ENCODE measurements at regions not wholly inside any gene's neighbourhood (a gene's known extent, or its start where the extent isn't known, plus 50 kb on each side); places are given as distances from the start of the nearest gene placed in this dataset.

- Histone ChIP-seq H3K4me2 (no peak overlapping the region), H3K4me3 (no peak overlapping the region), H3K36me3 (ENCODE audit: low read depth) (no peaks in the 10 kb centered on the region), H3K79me2 (ENCODE audit: low read depth) (no peaks in the 10 kb centered on the region), H3K9me3 (ENCODE audit: insufficient read depth, low read depth) (no peaks in the 10 kb centered on the region), H3K9me2 (ENCODE audit: insufficient read depth) (no peaks in the 10 kb centered on the region), H2AFZ (no peak overlapping the region), H4K20me1 (ENCODE audit: insufficient read depth) (no peaks in the 10 kb centered on the region), H3K27me3 (ENCODE audit: insufficient read depth, low read depth) (no peaks in the 10 kb centered on the region), H3K4me1 (replicated peaks; ENCODE audit: insufficient read depth) (peaks cover 4% of the 10 kb centered on the region), H3F3A (ENCODE audit: insufficient read depth, low read depth) (peaks cover 8% of the 10 kb centered on the region; the same call in 1 of the 2 replicates), H3K27ac (no peak overlapping the region)
- CTCF ChIA-PET, result no interaction called here
- TF ChIP-seq CTCF (conservative IDR thresholded peaks at IDR 0.05), result no peak
- no peak for TF ChIP-seq EZH2 (IDR thresholded peaks at IDR 0.05; ENCODE audit: low read depth)
- BruUV-seq (replicated peaks), result no TSS peak
- intact Hi-C loops (cut with micrococcal nuclease; ENCODE audit: unreplicated experiment), result no loop called here
- DNase-seq, result no peak
- POLR2A ChIA-PET (ENCODE audit: unreplicated experiment), result no interaction called here
Observed at GRCh38 chr14:35218963-35219362, 73.2 kb upstream of the PSMA6 start.

GRCh38 chr14:35220027-35220676, 72.0 kb upstream of the PSMA6 start:
- DNase-seq, result no peak
- Histone ChIP-seq H3K36me3 (ENCODE audit: low read depth) (no peaks in the 10 kb centered on the region), H3K9me3 (ENCODE audit: insufficient read depth, low read depth) (no peaks in the 10 kb centered on the region), H3F3A (ENCODE audit: insufficient read depth, low read depth) (no peaks in the 10 kb centered on the region), H3K27me3 (ENCODE audit: insufficient read depth, low read depth) (no peaks in the 10 kb centered on the region), H3K4me2 (no peak overlapping the region), H3K79me2 (ENCODE audit: low read depth) (no peaks in the 10 kb centered on the region), H4K20me1 (ENCODE audit: insufficient read depth) (no peaks in the 10 kb centered on the region), H2AFZ (no peak overlapping the region), H3K4me3 (no peak overlapping the region), H3K27ac (no peak overlapping the region), H3K9me2 (ENCODE audit: insufficient read depth) (no peaks in the 10 kb centered on the region), H3K4me1 (replicated peaks; ENCODE audit: insufficient read depth) (no peaks in the 10 kb centered on the region)
- BruUV-seq (replicated peaks), result no TSS peak
- intact Hi-C loops (cut with micrococcal nuclease; ENCODE audit: unreplicated experiment), result loop anchor here (10.0 kb wide), 1 partner anchor 465 kb away; no protein-coding TSS in a partner anchor
- ChIA-PET CTCF (no interaction called here), POLR2A (ENCODE audit: unreplicated experiment) (no interaction called here)
- TF ChIP-seq CTCF (conservative IDR thresholded peaks at IDR 0.05) (no peak), EZH2 (IDR thresholded peaks at IDR 0.05; ENCODE audit: low read depth) (no peak)

GRCh38 chr14:35220920-35221319, 71.3 kb upstream of the PSMA6 start:
- BruUV-seq (replicated peaks), result no TSS peak
- POLR2A ChIA-PET (ENCODE audit: unreplicated experiment), result no interaction called here
- intact Hi-C loops (cut with micrococcal nuclease; ENCODE audit: unreplicated experiment), result loop anchor here (10.0 kb wide), 1 partner anchor 464 kb away; no protein-coding TSS in a partner anchor

More at GRCh38 chr14:35220920-35221319, 71.3 kb upstream of the PSMA6 start:
- Histone ChIP-seq H3K79me2 (ENCODE audit: low read depth) (no peaks in the 10 kb centered on the region), H3K4me2 (no peak overlapping the region), H3K27me3 (ENCODE audit: insufficient read depth, low read depth) (no peaks in the 10 kb centered on the region), H3K9me2 (ENCODE audit: insufficient read depth) (no peaks in the 10 kb centered on the region), H3K36me3 (ENCODE audit: low read depth) (no peaks in the 10 kb centered on the region), H3K27ac (no peak overlapping the region), H3F3A (ENCODE audit: insufficient read depth, low read depth) (no peaks in the 10 kb centered on the region), H2AFZ (no peak overlapping the region), H3K4me3 (no peak overlapping the region), H3K9me3 (ENCODE audit: insufficient read depth, low read depth) (no peaks in the 10 kb centered on the region), H4K20me1 (ENCODE audit: insufficient read depth) (no peaks in the 10 kb centered on the region), H3K4me1 (replicated peaks; ENCODE audit: insufficient read depth) (no peaks in the 10 kb centered on the region)
- TF ChIP-seq CTCF (conservative IDR thresholded peaks at IDR 0.05) (no peak), EZH2 (IDR thresholded peaks at IDR 0.05; ENCODE audit: low read depth) (no peak)
- CTCF ChIA-PET, result no interaction called here
- DNase-seq, result no peak

Measured in PC-9 (cell line).